Ureter (tissue), 1 donor: ENCODE measurements at regions not wholly inside any gene's neighbourhood (a gene's known extent, or its start where the extent isn't known, plus 50 kb on each side); places are given as distances from the start of the nearest gene placed in this dataset.

Source experiments
- DNase-seq: peaks from one replicate; pipeline ENCODE4 v3.0.0-alpha.2; 2020; ENCODE audit warnings: low spot score
- donor health status: DM: yes; HTN: yes; CAD: no.

DNA sequence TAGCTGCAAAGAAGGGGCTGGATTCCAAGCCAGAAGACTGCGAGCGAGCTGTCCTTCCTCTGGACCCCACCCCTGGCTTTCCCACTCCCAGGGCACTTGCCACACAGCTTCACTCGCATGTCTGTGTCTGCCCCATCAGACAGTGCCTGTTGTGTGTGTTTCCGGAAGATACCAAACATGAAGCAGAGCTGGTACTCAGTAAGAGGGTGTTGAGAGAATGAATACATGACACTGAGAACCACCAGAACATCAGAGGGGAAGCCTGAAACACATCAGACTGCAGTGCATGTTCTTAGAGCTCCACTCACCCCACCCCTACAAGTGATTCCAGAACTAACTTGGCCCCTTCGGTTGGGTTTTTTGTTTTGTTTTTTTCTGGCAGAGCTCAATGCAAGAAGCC, 181.5 kb downstream of the TTC32 start:
- no peak for DNase-seq

DNA sequence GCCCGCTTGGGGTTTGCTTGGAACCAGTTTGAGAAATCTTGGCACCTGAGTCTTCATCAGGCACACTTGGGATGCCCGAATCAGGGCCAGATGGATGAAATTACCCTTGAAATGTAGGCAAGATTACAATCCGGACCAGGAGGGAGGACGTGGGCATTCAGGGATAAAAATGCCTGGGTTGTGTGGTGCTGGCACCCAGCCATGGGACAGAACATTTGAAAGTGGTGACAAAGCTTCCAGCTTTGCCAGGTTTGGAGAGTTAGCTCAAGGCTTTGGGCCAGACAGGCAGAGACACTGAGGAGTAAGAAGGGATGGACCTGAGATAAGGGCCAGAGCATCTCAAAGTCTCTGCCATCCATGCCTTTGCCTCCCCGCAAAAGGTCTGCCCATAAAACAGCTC, 182.2 kb downstream of the TTC32 start:
- no peak for DNase-seq

DNA sequence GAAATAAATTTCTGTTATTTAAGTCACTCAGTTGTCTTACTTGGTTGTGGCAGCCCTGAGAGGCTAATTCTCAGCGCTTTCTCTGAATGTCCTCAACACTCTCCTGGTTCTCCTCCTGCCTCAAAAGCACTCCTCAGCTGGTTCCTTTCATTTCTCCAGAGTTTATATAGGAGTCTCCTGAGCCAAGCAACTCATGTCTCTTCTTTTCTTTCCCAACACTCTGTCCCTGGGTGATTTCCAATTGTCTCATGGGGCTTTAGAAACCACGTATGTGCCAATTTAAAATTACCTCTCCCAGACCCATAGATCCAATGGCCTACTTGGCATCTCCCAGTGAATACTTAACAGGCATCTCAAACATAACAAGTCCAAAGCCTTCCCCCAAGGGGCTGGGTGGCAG, 184.3 kb downstream of the TTC32 start:
- DNase-seq: no peak

DNA sequence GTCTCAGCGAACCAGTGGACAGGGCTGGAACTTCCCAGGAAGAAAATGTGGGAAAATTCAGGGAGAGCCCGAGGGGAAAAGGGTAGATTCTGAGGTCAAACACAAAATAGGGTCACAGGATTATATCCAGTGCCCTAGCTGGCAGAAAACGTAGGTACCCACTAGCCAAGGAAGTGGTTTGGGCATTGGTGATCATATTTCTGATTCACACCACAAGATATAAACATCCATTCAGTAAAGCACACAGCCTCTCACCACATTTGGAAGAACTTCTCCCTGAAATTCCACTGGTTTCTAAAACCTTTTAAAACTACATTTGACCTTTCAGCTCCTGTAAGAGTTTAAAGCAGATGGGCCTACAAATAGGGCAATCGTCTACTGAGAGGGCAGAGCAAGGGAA, 186.9 kb downstream of the TTC32 start:
- DNase-seq: no peak

DNA sequence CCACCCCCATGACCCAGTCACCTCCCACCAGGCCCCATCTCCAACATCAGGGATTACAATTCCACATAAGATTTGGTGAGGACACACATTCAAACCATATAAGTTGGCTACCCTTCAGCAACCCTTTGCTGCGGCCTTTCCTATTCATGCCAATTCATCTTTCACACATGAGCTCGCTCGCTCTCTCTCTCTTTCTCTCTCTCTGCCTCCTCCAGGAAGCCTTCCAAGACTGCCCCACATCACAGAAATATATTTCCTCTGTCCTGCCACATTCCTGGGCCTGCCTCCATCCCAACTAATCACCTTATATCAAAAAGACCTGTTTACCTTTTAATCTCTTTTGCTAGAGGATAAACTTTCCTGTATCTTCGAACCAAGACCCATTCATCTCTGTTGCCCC, 188.9 kb downstream of the TTC32 start:
- DNase-seq: no peak

DNA sequence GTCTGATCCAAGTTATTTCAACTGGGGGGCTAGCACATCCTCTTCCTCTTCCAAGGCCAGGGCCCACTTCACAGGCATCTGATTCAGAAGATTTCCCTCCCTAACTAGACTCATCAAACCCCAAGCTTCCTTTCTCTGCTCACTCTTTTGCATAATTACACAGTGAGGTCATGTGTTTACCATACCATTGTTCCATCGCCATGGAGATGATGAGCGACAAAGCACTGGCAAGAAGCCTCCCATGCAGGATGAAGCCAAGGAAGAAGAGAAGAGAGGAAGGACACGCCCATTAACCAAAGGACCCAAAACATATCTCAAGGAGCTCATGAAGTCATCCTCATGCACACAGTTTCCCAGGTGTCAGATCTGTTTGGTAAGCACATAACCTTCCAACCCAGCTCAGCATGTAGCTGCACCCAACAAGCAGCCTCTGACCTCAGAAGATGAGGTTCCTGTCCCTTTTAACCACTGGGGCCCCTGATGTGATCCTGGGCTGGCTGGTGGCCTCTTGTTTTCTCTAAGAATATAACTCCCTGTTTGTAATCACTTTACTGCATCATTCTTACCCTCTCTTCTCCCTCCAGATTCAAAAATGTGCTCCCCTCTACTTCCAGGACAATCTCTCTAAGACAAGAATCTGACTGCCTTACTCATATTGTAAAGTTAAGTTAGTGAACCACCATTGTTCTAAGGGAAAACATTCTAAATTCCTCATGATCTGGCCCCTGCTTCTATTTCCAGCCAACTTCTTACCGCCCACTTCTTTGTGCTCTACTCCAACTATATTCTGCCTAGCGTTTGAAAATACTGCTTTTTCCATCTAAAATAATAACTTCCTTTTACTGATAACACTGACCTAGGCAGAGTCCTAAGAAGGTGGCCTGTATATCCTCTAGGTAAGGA, 190.1 kb downstream of the TTC32 start:
- DNase-seq: no peak

DNA sequence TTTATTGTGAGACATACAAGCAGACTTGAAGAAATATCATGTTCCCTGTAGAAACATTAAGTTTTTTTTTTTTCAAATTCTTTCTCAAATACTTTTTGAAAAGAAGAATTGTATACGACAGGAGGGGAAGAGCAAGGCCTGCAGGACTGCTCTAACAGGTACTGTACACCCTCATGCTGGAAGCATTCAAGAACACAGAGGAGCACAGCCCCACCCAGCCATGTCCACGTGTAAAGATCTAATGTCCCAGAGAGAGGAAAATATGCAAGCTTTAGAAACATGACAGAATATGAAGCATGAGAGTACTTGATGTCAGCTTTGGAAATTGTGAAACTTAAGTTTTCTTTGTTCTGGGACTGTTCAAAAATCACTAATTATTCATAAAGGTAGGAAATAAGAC, 191.6 kb downstream of the TTC32 start:
- no peak for DNase-seq

DNA sequence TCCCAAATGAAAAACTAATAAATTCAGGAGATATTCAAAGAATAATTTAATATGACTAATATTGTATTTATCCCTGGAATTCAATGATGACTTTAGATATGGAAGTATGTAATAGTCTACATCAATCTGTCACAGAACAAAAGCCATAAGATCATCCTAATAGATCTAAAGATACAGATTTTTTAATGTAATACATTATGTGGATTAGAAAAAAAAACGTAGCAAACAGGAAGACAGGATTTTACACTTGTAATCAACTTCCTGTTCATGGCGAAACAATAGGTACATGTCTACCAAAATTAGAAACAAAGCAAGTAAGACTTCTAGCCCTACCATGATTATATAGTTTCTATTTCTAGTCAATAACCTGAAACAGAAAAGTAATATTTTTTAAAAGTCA, 192.2 kb downstream of the TTC32 start:
- no peak for DNase-seq

DNA sequence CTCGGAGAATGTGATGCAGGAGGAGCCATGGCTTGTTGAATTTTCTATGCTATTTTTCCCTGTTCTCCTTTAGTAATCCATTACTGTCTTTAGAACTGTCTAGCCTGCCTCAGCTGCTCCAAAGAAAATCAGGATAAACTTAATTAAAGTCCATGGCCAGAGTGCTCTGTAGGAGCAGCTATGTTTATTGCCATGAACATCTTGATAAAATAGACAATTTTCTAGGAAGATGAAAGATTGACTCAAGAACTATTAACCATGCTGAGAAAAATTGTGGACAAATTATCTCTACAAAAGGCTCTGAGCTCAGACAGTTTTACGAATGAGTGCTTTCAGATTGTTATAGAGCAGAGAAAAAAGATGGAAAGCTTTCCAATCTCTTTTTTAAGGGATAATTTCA, 193.0 kb downstream of the TTC32 start:
- DNase-seq: no peak

DNA sequence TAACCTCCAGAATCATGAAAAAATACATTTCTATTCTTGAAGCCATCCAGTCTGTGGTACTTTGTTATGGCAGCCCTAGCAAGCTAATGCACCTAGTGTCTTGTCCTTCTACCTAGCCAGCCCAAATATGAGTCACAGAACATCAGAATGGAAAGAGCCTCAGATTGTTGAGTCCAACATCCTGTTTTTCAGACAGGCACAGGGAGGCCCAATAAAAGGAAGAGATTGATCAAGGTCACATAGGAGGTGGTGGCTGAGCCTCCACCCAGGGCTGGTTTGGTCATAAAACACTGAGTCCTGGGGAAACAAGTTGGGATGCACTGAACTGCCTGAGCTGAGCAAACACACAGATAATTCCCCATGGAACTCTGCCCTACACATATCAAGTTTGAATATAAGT, 195.5 kb downstream of the TTC32 start:
- DNase-seq: no peak

DNA sequence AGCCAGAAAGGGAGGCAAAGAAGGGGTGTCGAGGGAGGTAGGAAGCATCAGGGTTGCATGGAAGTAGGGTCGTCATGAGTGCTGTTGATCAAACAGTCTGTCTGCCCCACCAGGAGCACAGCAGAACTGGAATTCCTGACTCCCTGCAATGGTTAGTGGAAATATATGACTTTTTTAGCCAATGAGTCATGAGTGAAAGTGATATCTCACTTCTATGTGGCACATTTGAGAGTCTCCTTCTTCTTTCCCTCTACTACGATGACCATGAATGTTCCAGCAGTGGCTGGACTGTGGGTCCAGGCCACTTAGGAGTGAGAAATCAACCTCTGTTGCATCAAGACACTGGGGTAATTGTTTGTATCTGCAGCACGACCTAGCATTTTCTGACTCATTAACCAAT, 199.5 kb downstream of the TTC32 start:
- DNase-seq: no peak

DNA sequence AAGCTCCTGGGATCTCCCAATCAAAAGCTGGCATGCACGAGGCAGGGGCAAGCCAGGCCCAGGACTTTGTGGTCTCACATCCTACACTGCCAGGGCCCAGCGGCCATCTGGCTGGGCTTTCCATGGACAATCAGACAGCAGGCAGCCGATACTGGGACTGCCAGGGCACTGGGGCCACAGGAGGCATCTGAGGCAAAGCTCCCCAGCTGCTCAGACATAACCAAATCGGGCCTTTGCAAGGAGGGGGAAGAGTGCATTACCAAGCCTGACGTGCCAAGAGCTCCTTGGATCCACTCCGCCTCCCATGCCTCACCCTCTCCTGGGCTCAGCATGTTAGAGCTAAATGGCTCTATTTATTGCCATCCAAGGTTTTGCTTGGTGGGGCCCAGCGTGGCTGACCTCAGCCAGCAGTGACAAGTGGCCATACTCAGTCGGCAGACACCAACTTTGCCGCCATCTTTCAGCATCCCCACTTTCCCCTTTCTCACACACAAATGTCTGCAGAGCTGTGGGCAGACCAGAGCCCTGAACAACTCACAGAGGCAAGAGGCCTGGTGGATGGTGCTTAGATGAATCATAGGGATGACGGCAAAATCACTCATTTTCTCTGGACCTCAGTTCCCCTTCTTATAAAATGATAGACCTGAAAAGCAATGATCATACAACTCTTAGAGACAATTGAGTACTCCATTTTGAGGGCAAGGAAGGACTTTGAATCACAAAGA, 200.8 kb downstream of the TTC32 start:
- DNase-seq: no peak

DNA sequence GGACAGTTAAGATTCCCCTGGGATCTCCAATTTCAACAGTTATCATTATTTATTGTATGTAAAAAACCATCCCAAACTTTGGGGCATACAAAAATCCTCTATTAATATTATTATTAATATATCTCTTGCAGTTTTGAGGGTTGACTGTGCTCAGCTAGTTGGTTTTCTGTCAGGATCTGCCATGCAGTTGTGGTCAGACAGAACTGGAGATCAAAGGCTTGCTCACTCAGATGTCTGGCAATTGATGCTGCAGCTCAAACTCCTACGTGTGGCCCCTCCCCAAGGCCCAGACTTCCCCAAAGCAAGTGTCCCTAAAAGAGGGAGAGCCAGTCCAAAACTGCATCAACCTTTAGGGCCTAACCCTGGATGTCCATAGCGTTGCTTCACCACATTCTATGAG, 204.7 kb downstream of the TTC32 start:
- no peak for DNase-seq

DNA sequence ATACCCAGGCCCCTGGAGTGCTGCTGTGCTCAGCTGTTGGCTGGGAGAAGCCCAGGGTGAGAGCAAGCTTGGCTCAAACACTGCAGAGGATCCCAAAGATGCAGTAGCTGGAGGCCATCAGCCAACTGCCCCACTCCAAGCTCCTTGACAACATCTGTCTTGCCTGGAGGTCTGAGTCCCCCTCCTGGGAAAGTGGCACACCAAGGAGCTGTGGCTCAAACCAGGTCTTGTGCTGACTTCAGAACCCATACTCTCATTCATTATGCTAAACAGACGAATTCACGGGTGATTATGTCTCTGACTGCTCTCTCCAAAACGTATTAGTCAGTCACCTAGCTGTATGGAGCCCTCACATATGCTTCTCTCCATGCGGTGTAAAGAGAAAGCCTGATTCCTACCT, 206.1 kb downstream of the TTC32 start:
- no peak for DNase-seq

DNA sequence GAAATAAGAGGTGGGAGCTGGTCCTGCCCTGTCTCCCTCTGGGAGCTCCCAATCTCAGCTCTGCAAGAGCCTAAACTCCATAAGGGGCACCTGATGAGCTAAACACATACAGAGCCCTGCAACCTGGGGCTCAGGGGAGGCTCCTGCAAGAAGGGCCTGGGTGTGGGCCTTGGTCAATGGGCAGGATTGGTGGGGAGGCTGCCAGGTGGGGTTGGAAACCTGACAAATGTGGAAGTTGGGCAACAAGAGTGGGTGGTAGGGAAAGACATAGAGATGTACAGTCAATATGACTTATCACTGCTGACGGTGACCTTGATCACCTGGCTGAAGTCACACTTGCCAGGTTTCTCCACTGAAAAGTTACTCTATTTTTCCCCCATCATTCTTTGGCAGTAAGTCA, 209.9 kb downstream of the TTC32 start:
- DNase-seq: no peak

DNA sequence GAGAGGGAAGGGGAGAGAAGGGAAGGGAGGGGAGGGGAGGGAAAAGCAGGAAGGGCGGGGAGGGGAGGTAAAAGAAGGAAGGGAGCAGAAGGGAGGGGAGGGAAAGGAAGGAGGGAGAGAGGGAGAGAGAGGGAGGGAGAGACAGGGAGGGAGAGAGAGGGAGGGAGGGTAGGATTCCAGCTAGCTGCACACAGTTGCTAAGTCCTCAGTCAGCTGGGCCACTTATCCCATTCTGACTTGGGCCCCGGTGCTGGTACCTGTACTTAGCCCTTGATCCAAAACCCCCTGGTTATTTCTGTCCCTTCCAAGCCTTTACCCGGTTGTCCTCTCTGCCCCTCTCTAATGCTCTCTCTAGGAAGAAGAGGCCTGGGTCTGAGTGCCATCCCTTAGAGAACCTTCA, 211.4 kb downstream of the TTC32 start:
- no peak for DNase-seq

DNA sequence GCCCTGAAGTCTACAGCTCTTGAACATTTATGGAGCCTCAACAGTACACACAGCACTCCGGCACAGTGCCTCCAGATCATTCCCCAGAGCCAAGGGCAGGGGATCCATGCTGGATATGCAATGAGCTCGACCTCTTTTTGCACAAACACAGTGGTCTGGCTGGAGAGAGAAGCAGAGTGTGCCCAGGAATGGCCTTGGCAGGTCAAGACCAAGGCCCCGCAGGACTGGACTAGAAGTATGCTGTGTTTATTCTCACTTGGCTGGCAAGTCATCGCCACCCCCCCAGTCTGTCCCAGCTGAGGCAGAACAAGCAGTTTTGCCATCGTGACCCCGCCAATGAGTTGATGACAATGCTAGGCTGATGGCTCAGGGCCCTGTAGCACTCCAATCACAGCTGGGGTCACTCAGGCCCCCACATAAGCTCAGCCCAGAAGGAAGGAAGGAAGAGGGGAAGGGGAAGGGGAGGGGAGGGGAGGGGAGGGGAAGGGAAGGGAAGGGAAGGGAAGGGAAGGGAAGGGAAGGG, 212.1 kb downstream of the TTC32 start:
- DNase-seq: no peak

DNA sequence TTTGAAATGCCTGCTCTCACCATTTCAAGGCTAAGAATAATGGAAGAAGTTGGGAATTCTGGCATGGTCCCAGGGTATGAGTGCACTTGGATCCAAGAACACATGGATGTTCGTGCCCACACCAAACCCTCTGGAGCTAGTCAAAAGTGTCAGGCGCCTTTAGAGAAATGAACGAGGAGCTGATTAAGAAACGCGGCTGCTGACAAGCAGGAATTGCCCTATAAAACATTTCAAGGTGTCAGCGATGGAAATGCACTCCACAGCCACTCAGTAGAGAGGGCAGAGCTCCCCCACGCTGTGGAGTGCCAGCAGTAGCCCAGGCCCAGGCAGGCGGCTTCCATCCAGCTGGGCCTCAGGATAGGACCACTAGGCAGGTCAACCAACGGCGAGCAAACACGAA, 213.7 kb downstream of the TTC32 start:
- DNase-seq: no peak

DNA sequence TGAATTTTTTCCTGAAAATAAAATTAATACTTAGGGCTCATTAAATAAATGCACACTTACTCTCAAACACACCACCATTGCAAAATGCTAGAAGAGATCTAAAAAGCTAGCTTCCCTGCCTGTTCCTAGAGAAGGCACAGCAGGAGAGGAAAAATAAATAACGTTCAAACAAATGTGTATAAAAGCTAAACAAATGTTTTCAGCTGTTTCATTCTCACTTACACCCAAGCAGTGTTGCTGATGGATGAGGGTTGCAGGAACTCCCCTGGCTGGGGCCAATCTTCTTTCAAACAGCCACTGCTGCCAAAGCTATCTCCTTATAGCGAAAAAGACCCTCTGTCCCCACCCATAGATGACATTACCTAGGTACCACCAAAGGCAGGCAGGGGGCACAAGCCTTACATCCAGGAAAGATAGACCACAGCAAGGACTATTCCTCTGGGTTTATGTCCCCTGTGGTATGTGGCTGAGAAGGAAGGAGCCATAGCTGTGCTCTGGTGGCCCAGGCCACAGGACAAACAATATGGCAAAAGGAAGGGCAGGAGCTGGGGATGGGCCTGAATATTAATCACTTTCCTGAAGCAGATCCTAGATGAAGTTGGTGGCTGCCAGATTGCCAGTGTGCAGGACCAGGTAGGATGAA, 214.6 kb downstream of the TTC32 start:
- DNase-seq: no peak

DNA sequence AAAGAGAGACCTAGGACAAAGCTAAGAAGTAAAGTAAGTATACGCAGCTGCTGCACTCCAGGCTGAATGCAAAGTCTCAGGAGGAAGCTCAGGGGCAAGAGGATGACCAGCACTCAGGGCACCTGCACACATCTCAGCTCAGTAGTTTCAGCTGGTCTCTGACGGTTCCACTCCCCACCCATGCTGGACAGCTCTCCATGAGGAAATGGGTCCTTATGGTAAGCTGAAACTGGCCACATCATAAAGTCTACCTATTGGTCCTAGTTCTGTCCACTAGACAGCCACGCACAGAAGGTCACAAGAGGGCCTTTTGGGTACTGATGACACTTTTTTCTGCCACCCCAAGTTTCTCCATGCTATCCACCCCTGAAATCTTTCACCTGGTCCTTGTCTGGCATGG, 215.3 kb downstream of the TTC32 start:
- no peak for DNase-seq

DNA sequence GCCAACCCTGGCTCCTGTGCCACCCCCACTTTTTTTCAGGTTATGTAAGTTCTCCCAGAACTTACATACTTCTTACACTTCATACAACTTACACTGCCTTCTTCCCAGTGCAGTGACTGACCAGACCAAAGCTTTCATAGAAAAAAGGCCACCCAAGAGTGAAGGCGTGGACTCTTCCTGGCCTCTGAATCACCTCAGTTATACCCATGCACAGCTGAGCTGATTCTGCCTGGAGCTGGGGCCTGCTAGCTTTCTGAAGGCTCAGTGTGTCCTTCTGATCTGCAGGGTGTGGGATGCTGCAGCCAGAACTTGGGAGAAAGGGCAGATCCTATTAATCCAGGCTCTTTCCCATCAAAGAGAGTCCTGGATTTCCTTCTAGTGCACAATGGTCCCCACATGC, 216.1 kb downstream of the TTC32 start:
- DNase-seq: no peak

DNA sequence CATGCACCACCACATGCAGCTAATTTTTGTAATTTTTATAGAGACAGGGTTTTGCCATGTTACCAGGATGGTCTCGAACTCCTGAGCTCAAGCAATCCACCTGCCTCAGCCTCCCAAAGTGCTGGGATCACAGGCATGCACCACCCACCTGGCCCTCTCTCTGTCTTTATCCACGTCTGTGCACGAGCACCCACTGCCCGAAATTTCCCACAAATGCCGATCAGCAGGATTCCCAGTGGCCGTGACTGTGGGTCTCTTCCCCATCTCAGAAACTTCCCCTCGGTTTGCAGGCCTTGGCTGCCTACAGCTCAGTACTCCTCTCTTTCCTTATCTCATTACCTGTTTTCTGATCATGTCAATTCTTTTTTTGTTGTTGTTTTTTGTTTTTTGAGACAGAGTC, 217.3 kb downstream of the TTC32 start:
- no peak for DNase-seq

DNA sequence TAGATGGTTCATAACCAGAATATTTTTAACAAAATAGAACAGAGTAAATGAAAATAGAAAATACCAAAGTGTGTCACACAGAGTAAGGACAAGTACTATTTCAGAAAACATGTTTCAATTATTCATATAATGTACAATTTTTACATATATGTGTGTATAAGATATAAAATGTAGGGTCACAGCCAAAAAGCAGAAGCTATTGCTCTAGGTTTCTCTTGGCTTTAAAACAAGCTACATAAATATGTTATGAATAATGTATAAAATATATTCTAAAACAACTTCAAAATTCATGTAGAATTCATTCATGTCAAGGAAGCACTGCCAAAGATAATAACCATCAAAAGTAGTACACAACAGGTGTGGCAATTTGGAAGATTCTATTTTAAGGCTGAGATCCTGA, 218.2 kb downstream of the TTC32 start:
- no peak for DNase-seq
